Stimulated activated naive CD8-positive, alpha-beta T cell treated with anti-CD3 and anti-CD28 coated beads, Interleukin-15, amount 100 ng/mL, for 72 hours (primary cell): ENCODE measurements at regions not wholly inside any gene's neighbourhood (a gene's known extent, or its start where the extent isn't known, plus 50 kb on each side); places are given as distances from the start of the nearest gene placed in this dataset.

Experiments
- ATAC-seq: fragments of 150-1000 bp; cut with Tn5 transposase; 2 replicates; pipeline ENCODE4 v1.10.0; 2021; ENCODE audit warnings: mild to moderate bottlenecking, moderate library complexity
- DNase-seq, 2 donors: peaks; one replicate each; pipeline ENCODE4 v3.0.0; 2021 to 2022
- H3K27ac Mint-ChIP-seq, 2 donors: one replicate each; pipeline ENCODE4 v1.8.0; 2022; ENCODE audit warnings: mild to moderate bottlenecking in 2 of 2, mixed read lengths in 2 of 2, moderate library complexity in 2 of 2
- H3K27me3 Mint-ChIP-seq: one replicate; pipeline ENCODE4 v1.8.0; 2022; ENCODE audit warnings: mixed read lengths
- H3K4me1 Mint-ChIP-seq: one replicate; pipeline ENCODE4 v1.8.0; 2022; ENCODE audit warnings: mild to moderate bottlenecking, mixed read lengths
- H3K4me3 Mint-ChIP-seq, 2 donors: one replicate each; pipeline ENCODE4 v1.8.0; 2022; ENCODE audit warnings: mild to moderate bottlenecking in 2 of 2, mixed read lengths in 2 of 2, moderate library complexity in 1 of 2
- H3K9me3 Mint-ChIP-seq, 2 donors: one replicate each; pipeline ENCODE4 v1.8.0; 2022; ENCODE audit warnings: mixed read lengths in 2 of 2

DNA sequence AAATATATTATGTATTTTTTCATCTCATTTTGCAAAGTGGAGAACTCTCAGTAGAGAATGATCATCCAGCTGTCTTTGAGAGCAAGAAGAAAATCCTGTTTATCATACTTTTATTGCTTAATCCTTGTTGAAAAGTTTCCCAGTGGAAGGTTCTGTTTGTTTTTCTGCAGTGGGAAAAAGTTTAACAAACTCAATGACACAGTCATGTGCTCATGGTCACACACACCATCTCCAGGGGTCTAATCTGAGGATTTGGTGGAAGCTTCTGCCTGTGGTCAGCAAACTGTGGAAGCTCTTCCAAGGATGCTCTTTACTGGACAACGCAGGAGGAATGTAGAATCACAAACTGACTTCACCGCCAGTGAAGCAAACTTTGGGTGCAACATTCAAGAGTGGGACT, 1003.9 kb downstream of the SORCS3 start:
- no peaks in the 10 kb centered on the region for H3K27me3 Mint-ChIP-seq
- no peaks in the 10 kb centered on the region for H3K4me1 Mint-ChIP-seq
- no peak overlapping the region for H3K4me3 Mint-ChIP-seq
- no peak for ATAC-seq
- DNase-seq, result no peak
- no peak overlapping the region for H3K27ac Mint-ChIP-seq
- H3K9me3 Mint-ChIP-seq, result peaks cover 0 to 8% of the 10 kb centered on the region in 2 donors

DNA sequence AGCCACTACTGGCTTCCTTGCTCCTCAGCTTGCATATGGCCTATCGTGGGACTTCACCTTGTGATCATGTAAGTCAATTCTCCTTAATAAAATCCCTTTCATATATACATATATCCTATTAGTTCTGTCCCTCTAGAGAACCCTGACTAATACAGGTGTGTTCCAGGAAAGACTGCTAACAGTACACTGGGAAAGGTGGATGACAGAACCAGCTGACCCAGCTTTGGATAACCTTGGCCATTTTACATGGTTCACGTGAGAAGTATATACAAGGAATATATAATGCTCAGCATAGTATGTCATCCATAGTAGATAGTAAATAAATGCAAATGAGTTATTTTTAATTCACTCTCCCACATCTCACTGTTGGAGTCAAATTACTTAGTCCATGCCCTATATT, 1003.5 kb downstream of the SORCS3 start:
- ATAC-seq, result no peak
- H3K27ac Mint-ChIP-seq, result no peak overlapping the region
- no peaks in the 10 kb centered on the region for H3K27me3 Mint-ChIP-seq
- no peak overlapping the region for H3K4me3 Mint-ChIP-seq
- DNase-seq, result no peak
- no peaks in the 10 kb centered on the region for H3K4me1 Mint-ChIP-seq
- peaks cover 0 to 8% of the 10 kb centered on the region in 2 donors for H3K9me3 Mint-ChIP-seq

GRCh38 chr10:105644091-105644490, 1003.0 kb downstream of the SORCS3 start:
- Mint-ChIP-seq H3K4me1 (no peaks in the 10 kb centered on the region), H3K4me3 (no peak overlapping the region), H3K27ac (no peak overlapping the region), H3K9me3 (peaks cover 1 to 8% of the 10 kb centered on the region in 2 donors), H3K27me3 (no peaks in the 10 kb centered on the region)
- no peak for ATAC-seq
- DNase-seq, result no peak

GRCh38 chr10:105643660-105644059, 1002.6 kb downstream of the SORCS3 start:
- H3K27me3 Mint-ChIP-seq, result no peaks in the 10 kb centered on the region
- H3K27ac Mint-ChIP-seq, result no peak overlapping the region
- no peak for DNase-seq
- H3K4me1 Mint-ChIP-seq, result no peaks in the 10 kb centered on the region
- peaks cover 6 to 8% of the 10 kb centered on the region in 2 donors for H3K9me3 Mint-ChIP-seq
- no peak for ATAC-seq
- H3K4me3 Mint-ChIP-seq, result no peak overlapping the region

DNA sequence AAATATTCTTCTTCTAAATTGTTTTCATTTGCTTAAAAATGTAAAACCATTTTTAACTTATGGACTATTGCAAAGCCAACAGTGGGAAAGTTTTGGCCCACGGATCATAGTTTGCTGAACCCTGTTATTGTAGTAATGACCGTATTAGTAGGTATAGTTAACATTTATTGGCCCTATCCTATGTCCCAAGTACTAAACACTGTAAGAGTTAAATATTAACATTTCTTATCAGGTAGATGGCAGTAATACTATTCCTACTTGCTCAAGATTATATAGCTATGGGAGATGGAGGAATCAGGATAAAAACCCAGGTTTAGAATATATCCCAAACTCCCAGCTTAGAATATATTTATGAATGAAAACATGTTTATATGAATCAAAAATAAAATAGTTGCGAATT, 993.2 kb downstream of the SORCS3 start:
- DNase-seq, result no peak
- H3K27me3 Mint-ChIP-seq, result no peaks in the 10 kb centered on the region

DNA sequence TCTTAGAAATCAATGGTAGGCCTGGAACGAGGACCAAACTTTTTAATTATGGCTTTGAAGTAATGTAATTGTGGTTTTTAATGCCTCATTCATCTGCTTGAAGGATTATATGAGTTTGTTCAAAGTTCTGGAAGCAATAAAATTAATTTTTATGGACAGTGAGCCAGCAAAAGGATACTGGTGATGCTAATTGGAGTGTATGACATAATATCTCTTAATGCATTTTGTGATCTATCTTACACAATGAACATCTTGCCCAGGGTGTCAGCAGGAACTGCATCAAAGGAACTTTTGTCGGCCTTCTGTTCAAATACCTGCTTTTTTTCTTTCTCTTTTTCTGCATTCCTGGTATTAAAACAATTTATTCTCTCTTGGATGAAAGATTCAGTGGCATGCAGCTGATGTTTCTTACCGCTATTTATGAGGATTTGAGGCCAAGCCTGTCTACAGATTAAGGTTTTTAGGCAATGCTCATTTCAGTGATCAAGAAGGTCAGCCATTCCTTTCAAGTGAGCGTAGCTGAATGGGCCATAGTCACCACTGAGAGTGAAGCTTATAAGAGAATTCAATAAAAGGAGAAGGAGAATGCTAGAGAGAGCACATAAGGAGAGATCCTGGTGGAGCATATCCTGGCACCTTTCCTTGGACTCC, 974.8 kb downstream of the SORCS3 start:
- DNase-seq, result no peak
- Mint-ChIP-seq H3K9me3 (no peaks in the 10 kb centered on the region), H3K4me1 (no peaks in the 10 kb centered on the region), H3K27me3 (no peaks in the 10 kb centered on the region), H3K27ac (no peak overlapping the region), H3K4me3 (no peak overlapping the region)
- no peak for ATAC-seq

More for the DNA sequence above, 993.2 kb downstream of the SORCS3 start:
- Mint-ChIP-seq H3K4me3 (no peak overlapping the region), H3K9me3 (peaks cover 0 to 7% of the 10 kb centered on the region in 2 donors), H3K27ac (no peak overlapping the region), H3K4me1 (no peaks in the 10 kb centered on the region)
- no peak for ATAC-seq

GRCh38 chr10:105611244-105611798, 970.2 kb downstream of the SORCS3 start:
- Mint-ChIP-seq H3K27ac (no peak overlapping the region), H3K27me3 (no peaks in the 10 kb centered on the region), H3K9me3 (no peaks in the 10 kb centered on the region), H3K4me1 (no peaks in the 10 kb centered on the region), H3K4me3 (no peak overlapping the region)
- ATAC-seq (no peak), DNase-seq (no peak)

DNA sequence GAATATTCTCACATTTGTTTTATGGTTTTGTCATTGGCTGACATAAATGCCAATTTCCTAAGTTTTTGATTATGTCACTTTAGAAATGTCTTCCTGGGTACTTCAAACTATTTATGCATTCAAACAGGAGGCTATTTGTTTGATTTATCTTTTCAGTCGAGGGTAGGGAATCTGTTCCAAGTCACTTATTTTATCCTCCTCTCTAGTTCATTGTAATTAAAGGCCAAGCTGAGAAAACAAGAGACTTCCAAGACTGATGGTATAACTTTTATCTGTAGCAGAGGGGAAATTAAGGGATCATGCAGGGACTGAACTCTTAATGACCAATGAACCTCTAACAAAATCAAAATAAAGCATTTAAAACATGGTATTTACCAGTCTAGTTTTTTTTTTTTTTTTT, 968.4 kb downstream of the SORCS3 start:
- ATAC-seq (no peak), DNase-seq (no peak)
- no peak overlapping the region for H3K27ac Mint-ChIP-seq
- no peaks in the 10 kb centered on the region for H3K27me3 Mint-ChIP-seq
- H3K9me3 Mint-ChIP-seq, result no peaks in the 10 kb centered on the region
- no peaks in the 10 kb centered on the region for H3K4me1 Mint-ChIP-seq
- H3K4me3 Mint-ChIP-seq, result no peak overlapping the region

- Mint-ChIP-seq H3K4me3 (no peak overlapping the region), H3K9me3 (peaks cover 0 to 5% of the 10 kb centered on the region in 2 donors), H3K4me1 (no peaks in the 10 kb centered on the region), H3K27ac (no peak overlapping the region), H3K27me3 (no peaks in the 10 kb centered on the region)
- DNase-seq, result no peak
- ATAC-seq, result no peak
Measured at GRCh38 chr10:105605918-105606317, 964.8 kb downstream of the SORCS3 start.

- no peaks in the 10 kb centered on the region for H3K27me3 Mint-ChIP-seq
- ATAC-seq (no peak), DNase-seq (no peak)
- H3K4me3 Mint-ChIP-seq, result no peak overlapping the region
- H3K27ac Mint-ChIP-seq, result no peak overlapping the region
- H3K9me3 Mint-ChIP-seq, result peaks cover 2 to 5% of the 10 kb centered on the region in 2 donors
- H3K4me1 Mint-ChIP-seq, result no peaks in the 10 kb centered on the region
Measured at GRCh38 chr10:105605104-105605503, 964.0 kb downstream of the SORCS3 start.

GRCh38 chr10:105598207-105598606, 957.1 kb downstream of the SORCS3 start:
- H3K27ac Mint-ChIP-seq, result no peak overlapping the region
- H3K9me3 Mint-ChIP-seq, result peaks cover 17 to 19% of the 10 kb centered on the region in 2 donors
- H3K4me3 Mint-ChIP-seq, result no peak overlapping the region
- no peak for ATAC-seq
- no peaks in the 10 kb centered on the region for H3K27me3 Mint-ChIP-seq
- no peak for DNase-seq
- no peaks in the 10 kb centered on the region for H3K4me1 Mint-ChIP-seq

DNA sequence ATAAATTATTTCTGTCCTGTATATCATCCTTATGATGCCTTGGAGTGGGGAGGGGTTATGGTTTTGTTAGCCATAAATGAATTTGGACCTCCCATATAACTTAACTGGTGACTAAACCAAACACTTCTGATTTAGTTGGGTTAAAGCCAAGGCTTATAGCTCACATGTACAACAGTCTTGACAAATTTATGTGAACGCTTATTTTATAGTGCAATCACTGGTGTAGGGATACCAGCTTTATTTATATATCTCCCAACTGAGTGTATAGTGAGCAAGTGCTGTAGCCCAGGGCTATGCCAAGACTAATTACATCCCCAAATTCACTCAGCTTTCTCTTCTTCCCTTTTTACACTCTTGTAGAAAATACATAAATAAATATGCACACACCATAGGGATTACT, 956.2 kb downstream of the SORCS3 start:
- H3K9me3 Mint-ChIP-seq, result peaks cover 12 to 19% of the 10 kb centered on the region in 2 donors
- ATAC-seq (no peak), DNase-seq (no peak)
- H3K27me3 Mint-ChIP-seq, result no peaks in the 10 kb centered on the region
- H3K27ac Mint-ChIP-seq, result no peak overlapping the region
- no peak overlapping the region for H3K4me3 Mint-ChIP-seq
- H3K4me1 Mint-ChIP-seq, result no peaks in the 10 kb centered on the region

DNA sequence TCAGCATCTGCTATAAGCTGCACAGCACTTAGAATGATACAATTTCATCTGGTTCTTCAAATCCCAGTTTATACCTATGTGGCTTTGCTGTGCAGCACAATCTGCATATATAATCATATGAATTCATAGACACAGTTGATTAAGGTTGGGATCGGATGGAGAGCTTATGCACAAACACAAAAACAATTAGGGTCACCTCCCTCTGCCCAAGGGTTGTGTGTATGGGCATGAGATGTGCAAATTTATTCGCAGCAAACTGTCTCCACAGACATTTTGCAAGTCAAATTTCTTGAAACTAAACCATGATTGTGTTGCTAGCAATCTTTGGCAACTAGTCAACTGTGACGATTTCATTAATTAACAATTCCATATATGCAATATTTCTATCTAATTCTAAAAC, 955.7 kb downstream of the SORCS3 start:
- DNase-seq (no peak), ATAC-seq (no peak)
- no peak overlapping the region for H3K27ac Mint-ChIP-seq
- H3K27me3 Mint-ChIP-seq, result no peaks in the 10 kb centered on the region
- H3K4me1 Mint-ChIP-seq, result no peaks in the 10 kb centered on the region
- H3K9me3 Mint-ChIP-seq, result peaks cover 12 to 19% of the 10 kb centered on the region in 2 donors
- H3K4me3 Mint-ChIP-seq, result no peak overlapping the region

- Mint-ChIP-seq H3K27me3 (no peaks in the 10 kb centered on the region), H3K4me1 (no peaks in the 10 kb centered on the region)
Measured at GRCh38 chr10:105594296-105594695, 953.2 kb downstream of the SORCS3 start.

DNA sequence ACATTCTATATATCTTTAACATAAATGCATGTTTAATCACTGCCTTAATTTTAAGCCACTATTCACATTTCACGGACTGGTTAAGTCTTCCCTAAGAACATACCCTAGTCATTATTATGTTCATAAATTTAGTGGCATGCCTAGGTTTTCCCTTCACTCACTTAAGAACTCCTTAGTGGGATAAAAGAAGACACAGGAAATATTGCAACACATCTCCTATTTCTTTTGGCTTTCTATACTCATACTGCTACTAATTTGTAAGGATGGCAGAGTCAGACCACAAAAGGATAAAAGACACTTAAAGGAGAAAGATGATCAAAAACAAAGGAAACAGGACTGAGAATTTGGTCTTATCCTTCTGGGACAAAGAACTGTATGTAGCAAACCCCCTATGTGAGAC, 951.4 kb downstream of the SORCS3 start:
- ATAC-seq (no peak), DNase-seq (no peak)
- Mint-ChIP-seq H3K4me3 (no peak overlapping the region), H3K9me3 (peaks cover 7 to 10% of the 10 kb centered on the region in 2 donors), H3K27ac (no peak overlapping the region), H3K27me3 (no peaks in the 10 kb centered on the region), H3K4me1 (no peaks in the 10 kb centered on the region)

More at GRCh38 chr10:105594296-105594695, 953.2 kb downstream of the SORCS3 start:
- Mint-ChIP-seq H3K4me3 (no peak overlapping the region), H3K9me3 (peaks cover 7 to 10% of the 10 kb centered on the region in 2 donors), H3K27ac (no peak overlapping the region)
- no peak for DNase-seq
- ATAC-seq, result no peak

GRCh38 chr10:105586451-105587098, 945.5 kb downstream of the SORCS3 start:
- no peak for DNase-seq
- Mint-ChIP-seq H3K9me3 (no peaks in the 10 kb centered on the region), H3K27me3 (no peaks in the 10 kb centered on the region), H3K4me3 (no peak overlapping the region), H3K4me1 (no peaks in the 10 kb centered on the region), H3K27ac (no peak overlapping the region)
- no peak for ATAC-seq
